ENCODE measurements at regions not wholly inside any gene's neighbourhood (a gene's known extent, or its start where the extent isn't known, plus 50 kb on each side); places are given as distances from the start of the nearest gene placed in this dataset.
"Not testable (repeated sequence)": the region's sequence is repeated elsewhere in the genome, so short reads cannot be mapped to it uniquely, and the experiment has no call there.

GRCh38 chr1:184818646-184819045, 64.0 kb upstream of the EDEM3 start:
- no peak for TF ChIP-seq CTCF (IDR thresholded peaks at IDR 0.05; ENCODE audit: unreplicated experiment)
- no peaks in the 10 kb centered on the region for H3K9me3 Mint-ChIP-seq (ENCODE audit: unreplicated experiment)
- intact Hi-C loops (cut with micrococcal nuclease), result no loop called here
- H3K27me3 Mint-ChIP-seq (ENCODE audit: insufficient read depth, unreplicated experiment), result peaks cover 55% of the 10 kb centered on the region
- DNase-seq (ENCODE audit: unreplicated experiment), result no peak
- H3K36me3 Mint-ChIP-seq (ENCODE audit: insufficient read depth, unreplicated experiment), result peaks cover 12% of the 10 kb centered on the region
- ChIA-PET POLR2A (interaction anchor here (0.6 kb wide), 1 partner anchor 144 kb away, joined by 3 read pairs; no protein-coding TSS in a partner anchor), CTCF (interaction anchor here (0.6 to 1.6 kb wide), 6 partner anchors 9 to 164 kb away, joined by 3 to 15 read pairs (median 4); no protein-coding TSS in a partner anchor)
- H3K4me1 Mint-ChIP-seq (ENCODE audit: insufficient read depth, unreplicated experiment), result no peaks in the 10 kb centered on the region
- no peak overlapping the region for H3K27ac Mint-ChIP-seq (ENCODE audit: low read depth, unreplicated experiment)
- no TSS peak for BruUV-seq (replicated peaks)
- no peak overlapping the region for H3K4me3 Mint-ChIP-seq (ENCODE audit: unreplicated experiment)

- CTCF ChIA-PET, result interaction anchor here (0.6 kb wide), 1 partner anchor 503 kb away, joined by 3 read pairs; no protein-coding TSS in a partner anchor
- H3K4me3 Mint-ChIP-seq (ENCODE audit: unreplicated experiment); BruUV-seq (replicated peaks); H3K27ac Mint-ChIP-seq (ENCODE audit: low read depth, unreplicated experiment); H3K4me1 Mint-ChIP-seq (ENCODE audit: insufficient read depth, unreplicated experiment); DNase-seq (ENCODE audit: unreplicated experiment); POLR2A ChIA-PET; intact Hi-C loops (cut with micrococcal nuclease); H3K9me3 Mint-ChIP-seq (ENCODE audit: unreplicated experiment): not testable (repeated sequence)
- H3K36me3 Mint-ChIP-seq (ENCODE audit: insufficient read depth, unreplicated experiment), result peaks cover 12% of the 10 kb centered on the region
- H3K27me3 Mint-ChIP-seq (ENCODE audit: insufficient read depth, unreplicated experiment), result peaks cover 43% of the 10 kb centered on the region
Measured at GRCh38 chr1:184817003-184817402, 62.3 kb upstream of the EDEM3 start.

- Mint-ChIP-seq H3K27ac (ENCODE audit: low read depth, unreplicated experiment) (no peak overlapping the region), H3K27me3 (ENCODE audit: insufficient read depth, unreplicated experiment) (peaks cover 34% of the 10 kb centered on the region), H3K36me3 (ENCODE audit: insufficient read depth, unreplicated experiment) (peaks cover 4% of the 10 kb centered on the region), H3K4me1 (ENCODE audit: insufficient read depth, unreplicated experiment) (no peaks in the 10 kb centered on the region), H3K4me3 (ENCODE audit: unreplicated experiment) (no peak overlapping the region), H3K9me3 (ENCODE audit: unreplicated experiment) (peaks cover 9% of the 10 kb centered on the region)
- ChIA-PET POLR2A (interaction anchor here (0.6 to 1.3 kb wide), 2 partner anchors 52 to 753 kb away, joined by 3 to 5 read pairs; no protein-coding TSS in a partner anchor), CTCF (interaction anchor here (0.6 to 3.8 kb wide), 9 partner anchors 8 to 867 kb away, joined by 3 to 31 read pairs (median 4); no protein-coding TSS in a partner anchor)
- no peak for TF ChIP-seq CTCF (IDR thresholded peaks at IDR 0.05; ENCODE audit: unreplicated experiment)
- BruUV-seq (replicated peaks), result no TSS peak
- intact Hi-C loops (cut with micrococcal nuclease), result no loop called here
- peak; percentile 35 for DNase-seq (ENCODE audit: unreplicated experiment)
Measured at GRCh38 chr1:184813528-184814089, 59.0 kb upstream of the EDEM3 start.

GRCh38 chr1:184811439-184812111, 56.9 kb upstream of the EDEM3 start:
- Mint-ChIP-seq H3K36me3 (ENCODE audit: insufficient read depth, unreplicated experiment) (no peaks in the 10 kb centered on the region), H3K4me1 (ENCODE audit: insufficient read depth, unreplicated experiment) (no peaks in the 10 kb centered on the region), H3K4me3 (ENCODE audit: unreplicated experiment) (no peak overlapping the region), H3K27me3 (ENCODE audit: insufficient read depth, unreplicated experiment) (peaks cover 37% of the 10 kb centered on the region), H3K27ac (ENCODE audit: low read depth, unreplicated experiment) (no peak overlapping the region), H3K9me3 (ENCODE audit: unreplicated experiment) (peaks cover 9% of the 10 kb centered on the region)
- TF ChIP-seq CTCF (IDR thresholded peaks at IDR 0.05; ENCODE audit: unreplicated experiment), result no peak
- intact Hi-C loops (cut with micrococcal nuclease), result no loop called here
- POLR2A ChIA-PET, result interaction anchor here (0.7 to 1.8 kb wide), 3 partner anchors 18 to 171 kb away, joined by 3 to 6 read pairs (median 4); no protein-coding TSS in a partner anchor
- CTCF ChIA-PET, result interaction anchor here (0.6 to 7.2 kb wide), 4 partner anchors 163 to 608 kb away, joined by 3 to 270 read pairs (median 18); partner anchors contain the start of gene NIBAN1
- no TSS peak for BruUV-seq (replicated peaks)
- no peak for DNase-seq (ENCODE audit: unreplicated experiment)
